KMS-11 (cell line): ENCODE measurements at regions not wholly inside any gene's neighbourhood (a gene's known extent, or its start where the extent isn't known, plus 50 kb on each side); places are given as distances from the start of the nearest gene placed in this dataset.

Experiments
- H2AFZ ChIP-seq: fragments of 200-600 bp; sonication (generic); 2 replicates; pipeline ENCODE4 v1.6.1; 2016; ENCODE audit warnings: antibody characterized with exemption, mixed run types, low read depth
- H3K27ac ChIP-seq: fragments of 200-600 bp; sonication (generic); 2 replicates; pipeline ENCODE4 v1.6.1; 2016; ENCODE audit warnings: mild to moderate bottlenecking, mixed run types
- H3K27me3 ChIP-seq: fragments of 200-600 bp; sonication (generic); 2 replicates; pipeline ENCODE4 v1.6.1; 2017; ENCODE audit warnings: mild to moderate bottlenecking, low read depth, mixed run types, moderate library complexity; ENCODE audit not compliant: insufficient read depth
- H3K36me3 ChIP-seq: fragments of 200-600 bp; sonication (generic); 2 replicates; pipeline ENCODE4 v1.6.1; 2017; ENCODE audit warnings: mild to moderate bottlenecking, mixed run types; ENCODE audit not compliant: insufficient read depth
- H3K4me1 ChIP-seq: fragments of 200-600 bp; sonication (generic); 2 replicates; pipeline ENCODE4 v1.6.1; 2016; ENCODE audit warnings: mild to moderate bottlenecking, low read depth, mixed run types; ENCODE audit not compliant: poor library complexity, severe bottlenecking
- H3K4me2 ChIP-seq: fragments of 200-600 bp; sonication (generic); 2 replicates; pipeline ENCODE4 v1.7.0; 2016; ENCODE audit warnings: mild to moderate bottlenecking, mixed run types
- H3K4me3 ChIP-seq: fragments of 200-600 bp; sonication (generic); IDR thresholded peaks from 2 replicates; pipeline ENCODE4 v1.6.1; 2017; ENCODE audit warnings: low read depth, low read length, mixed read lengths; ENCODE audit not compliant: insufficient read depth
- H3K79me2 ChIP-seq: fragments of 200-600 bp; sonication (generic); 2 replicates; pipeline ENCODE4 v1.6.1; 2016; ENCODE audit warnings: low read depth, mixed run types; ENCODE audit not compliant: insufficient read depth
- H3K9ac ChIP-seq: fragments of 200-600 bp; sonication (generic); 2 replicates; pipeline ENCODE4 v1.6.1; 2016; ENCODE audit warnings: mild to moderate bottlenecking, mixed run types
- H4K20me1 ChIP-seq: fragments of 200-600 bp; sonication (generic); 2 replicates; pipeline ENCODE4 v1.6.1; 2016; ENCODE audit warnings: mild to moderate bottlenecking, mixed run types; ENCODE audit not compliant: insufficient read depth
- TF ChIP-seq, protein P1 (sequence below): fragments of 200-600 bp; sonication (generic); conservative IDR thresholded peaks from 2 replicates; pipeline ENCODE4 v1.6.1; 2017; ENCODE audit warnings: low read depth, mild to moderate bottlenecking, antibody characterized with exemption, low read length, moderate library complexity, mixed read lengths

DNA sequence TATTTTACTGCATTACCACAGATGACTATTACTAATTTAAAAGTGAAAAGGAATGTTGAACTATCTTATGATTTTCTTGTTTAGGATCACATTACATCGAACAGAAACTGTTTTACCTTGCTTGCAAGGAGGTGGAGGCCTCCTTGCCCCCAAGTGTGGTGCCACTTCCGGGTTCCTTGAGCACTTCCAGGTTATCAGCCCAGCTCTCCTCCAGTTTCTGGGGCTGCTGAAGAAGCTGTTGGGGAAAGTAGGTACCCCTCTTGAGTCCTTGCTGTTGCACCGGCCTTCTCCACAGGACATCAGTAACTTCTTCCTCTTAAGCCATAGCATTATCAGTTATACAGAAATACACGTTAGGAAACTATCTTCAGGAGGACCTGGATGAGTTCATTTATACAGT is 278.2 kb downstream of the DMRT2 start:
- Histone ChIP-seq H3K79me2 (no peaks in the 10 kb centered on the region), H3K27me3 (no peaks in the 10 kb centered on the region), H3K36me3 (no peaks in the 10 kb centered on the region), H3K4me2 (no peak overlapping the region), H2AFZ (no peak overlapping the region), H3K4me1 (no peaks in the 10 kb centered on the region), H4K20me1 (no peaks in the 10 kb centered on the region), H3K27ac (no peak overlapping the region), H3K4me3 (no peak overlapping the region), H3K9ac (no peak overlapping the region)
- TF ChIP-seq, protein P1, sequence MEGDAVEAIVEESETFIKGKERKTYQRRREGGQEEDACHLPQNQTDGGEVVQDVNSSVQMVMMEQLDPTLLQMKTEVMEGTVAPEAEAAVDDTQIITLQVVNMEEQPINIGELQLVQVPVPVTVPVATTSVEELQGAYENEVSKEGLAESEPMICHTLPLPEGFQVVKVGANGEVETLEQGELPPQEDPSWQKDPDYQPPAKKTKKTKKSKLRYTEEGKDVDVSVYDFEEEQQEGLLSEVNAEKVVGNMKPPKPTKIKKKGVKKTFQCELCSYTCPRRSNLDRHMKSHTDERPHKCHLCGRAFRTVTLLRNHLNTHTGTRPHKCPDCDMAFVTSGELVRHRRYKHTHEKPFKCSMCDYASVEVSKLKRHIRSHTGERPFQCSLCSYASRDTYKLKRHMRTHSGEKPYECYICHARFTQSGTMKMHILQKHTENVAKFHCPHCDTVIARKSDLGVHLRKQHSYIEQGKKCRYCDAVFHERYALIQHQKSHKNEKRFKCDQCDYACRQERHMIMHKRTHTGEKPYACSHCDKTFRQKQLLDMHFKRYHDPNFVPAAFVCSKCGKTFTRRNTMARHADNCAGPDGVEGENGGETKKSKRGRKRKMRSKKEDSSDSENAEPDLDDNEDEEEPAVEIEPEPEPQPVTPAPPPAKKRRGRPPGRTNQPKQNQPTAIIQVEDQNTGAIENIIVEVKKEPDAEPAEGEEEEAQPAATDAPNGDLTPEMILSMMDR, result no peak

DNA sequence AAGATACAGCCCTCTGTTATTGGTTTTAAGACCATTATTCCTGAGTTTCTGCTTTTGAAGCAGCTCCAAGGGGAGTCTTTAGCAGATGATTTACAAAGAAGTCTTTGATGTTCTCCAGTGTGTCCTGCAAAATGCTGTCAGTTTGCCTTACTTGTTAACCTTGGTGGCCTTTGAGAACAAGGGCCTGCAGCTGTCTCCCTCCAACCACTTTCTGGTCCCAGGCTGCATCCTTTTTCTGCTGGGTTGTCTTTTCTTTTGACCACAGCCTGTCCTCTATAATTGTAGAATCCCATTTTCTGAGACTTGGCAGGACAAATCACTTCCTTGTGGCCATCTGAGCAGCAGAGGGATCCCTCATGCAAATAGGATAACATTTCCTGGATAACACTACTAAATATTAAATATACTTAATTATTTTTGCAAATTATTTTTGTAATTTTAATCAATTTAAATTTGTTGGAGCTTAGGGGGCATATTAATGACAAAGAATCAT is 281.4 kb downstream of the DMRT2 start:
- no peak overlapping the region for H3K4me3 ChIP-seq

DNA sequence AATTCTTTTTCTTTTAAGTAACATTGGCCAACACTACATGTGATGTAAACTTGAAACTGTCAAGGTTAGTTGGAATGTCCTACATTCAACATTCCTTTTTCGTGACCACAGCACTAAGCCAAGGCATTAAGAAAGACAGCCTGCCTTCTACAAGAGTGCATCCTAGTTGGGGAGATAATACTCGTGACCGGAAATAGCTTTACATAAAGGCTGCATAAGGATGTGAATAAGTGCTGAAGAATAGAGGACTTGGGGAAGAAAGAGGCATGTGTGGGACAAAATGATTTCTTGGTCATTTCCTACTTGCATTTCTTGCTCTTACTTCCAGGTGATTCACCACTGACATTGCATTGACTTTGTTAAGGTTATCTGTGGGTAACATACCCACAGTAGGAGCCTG is 282.0 kb downstream of the DMRT2 start:
- no peak overlapping the region for H2AFZ ChIP-seq
- H3K9ac ChIP-seq, result no peak overlapping the region
- no peak overlapping the region for H3K4me3 ChIP-seq
- no peaks in the 10 kb centered on the region for H3K79me2 ChIP-seq
- TF ChIP-seq, protein P1, result no peak
- H3K27ac ChIP-seq, result no peak overlapping the region
- H3K27me3 ChIP-seq, result no peaks in the 10 kb centered on the region
- no peaks in the 10 kb centered on the region for H4K20me1 ChIP-seq
- H3K4me1 ChIP-seq, result no peaks in the 10 kb centered on the region
- no peak overlapping the region for H3K4me2 ChIP-seq
- no peaks in the 10 kb centered on the region for H3K36me3 ChIP-seq

More for the DNA sequence above, 281.4 kb downstream of the DMRT2 start:
- H2AFZ ChIP-seq, result no peak overlapping the region
- H3K36me3 ChIP-seq, result no peaks in the 10 kb centered on the region
- no peaks in the 10 kb centered on the region for H3K79me2 ChIP-seq
- no peaks in the 10 kb centered on the region for H3K4me1 ChIP-seq
- H4K20me1 ChIP-seq, result no peaks in the 10 kb centered on the region
- H3K9ac ChIP-seq, result no peak overlapping the region
- no peak overlapping the region for H3K27ac ChIP-seq
- H3K4me2 ChIP-seq, result no peak overlapping the region
- H3K27me3 ChIP-seq, result no peaks in the 10 kb centered on the region
- TF ChIP-seq, protein P1, result no peak

DNA sequence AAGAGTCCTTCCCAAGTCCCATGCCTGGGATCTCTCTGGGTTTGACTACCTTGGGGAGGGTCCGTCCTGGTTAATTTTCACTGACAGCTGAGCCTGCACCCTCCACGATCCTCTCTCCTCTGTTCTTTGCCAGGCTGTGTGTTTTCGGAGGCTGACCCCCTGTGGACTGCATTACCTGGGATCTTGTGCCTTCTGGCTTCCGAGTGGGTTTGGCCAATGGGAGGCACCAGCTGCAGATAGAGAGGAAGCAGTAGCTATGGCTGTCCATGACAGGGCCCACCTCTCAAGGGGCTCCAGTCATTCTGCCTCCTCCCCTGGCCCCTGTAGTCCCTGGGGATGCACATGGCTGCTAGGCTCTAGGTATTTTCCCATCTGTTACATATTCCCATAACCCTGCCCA is 285.0 kb downstream of the DMRT2 start:
- Histone ChIP-seq H3K27ac (no peak overlapping the region), H3K27me3 (no peaks in the 10 kb centered on the region), H3K9ac (no peak overlapping the region), H3K4me1 (no peaks in the 10 kb centered on the region), H3K36me3 (no peaks in the 10 kb centered on the region), H4K20me1 (no peaks in the 10 kb centered on the region), H3K79me2 (no peaks in the 10 kb centered on the region), H3K4me3 (no peak overlapping the region), H3K4me2 (no peak overlapping the region), H2AFZ (no peak overlapping the region)
- TF ChIP-seq, protein P1, result no peak
